IMR-90 (cell line): ENCODE measurements at regions not wholly inside any gene's neighbourhood (a gene's known extent, or its start where the extent isn't known, plus 50 kb on each side); places are given as distances from the start of the nearest gene placed in this dataset.

Experiments used
- ATAC-seq: fragments of 200-7000 bp; cut with Tn5 transposase; 2 replicates; pipeline ENCODE4 v1.9.1; 2020; ENCODE audit warnings: low read depth, mild to moderate bottlenecking, moderate library complexity
- BruUV-seq: library from RNA; stranded (reverse); fragments of 400-500 nt; replicated peaks from 2 replicates; lab custom pipeline; 2021; lab: Mats Ljungman, UMichigan
- CTCF ChIA-PET: fragments of 300-600 bp; formaldehyde crosslinking; extraction: SDS; loops from one replicate; lab custom pipeline; 2021; ENCODE audit warnings: antibody characterized with exemption; lab: Yijun Ruan, JAX
- POLR2A ChIA-PET: fragments of 300-600 bp; sonication (Branson Sonifier 250); formaldehyde crosslinking; loops from one replicate; lab custom pipeline; 2022; ENCODE audit warnings: antibody characterized with exemption; ENCODE audit not compliant: unreplicated experiment; lab: Charles Lee
- DNase-seq: peaks from one replicate; pipeline ENCODE4 v3.0.0; 2013
- H2AFZ ChIP-seq: replicated peaks from 2 replicates; pipeline ENCODE3; 2013; ENCODE audit warnings: low read length, mild to moderate bottlenecking; ENCODE audit not compliant: poor library complexity
- H2AK5ac ChIP-seq: 2 replicates; pipeline ENCODE4 v1.6.1; 2013; ENCODE audit warnings: low read depth, low read length, inconsistent platforms
- H2AK9ac ChIP-seq: replicated peaks from 2 replicates; pipeline ENCODE3; 2013; ENCODE audit warnings: mild to moderate bottlenecking, low read depth, low read length, moderate library complexity; ENCODE audit not compliant: poor library complexity
- H2BK120ac ChIP-seq: 2 replicates; pipeline ENCODE4 v1.6.1; 2013; ENCODE audit warnings: low read depth, low read length, inconsistent platforms
- H2BK15ac ChIP-seq: 3 replicates; pipeline ENCODE4 v1.6.1; 2013; ENCODE audit warnings: low read depth, low read length, inconsistent platforms
- H2BK20ac ChIP-seq: 2 replicates; pipeline ENCODE4 v1.6.1; 2013; ENCODE audit warnings: low read depth, mild to moderate bottlenecking, inconsistent platforms, low read length, moderate library complexity
- H2BK5ac ChIP-seq: 2 replicates; pipeline ENCODE4 v1.6.1; 2013; ENCODE audit warnings: mild to moderate bottlenecking, low read depth, low read length, inconsistent platforms; ENCODE audit not compliant: poor library complexity, severe bottlenecking
- H3K14ac ChIP-seq: replicated peaks from 2 replicates; pipeline ENCODE4 v1.6.1; 2013; ENCODE audit warnings: low read depth, low read length, inconsistent platforms
- H3K18ac ChIP-seq: 2 replicates; pipeline ENCODE4 v1.6.1; 2013; ENCODE audit warnings: low read depth, low read length, control low read depth
- H3K23ac ChIP-seq: 2 replicates; pipeline ENCODE4 v1.6.1; 2013; ENCODE audit warnings: low read depth, low read length, inconsistent platforms
- H3K27ac ChIP-seq: 2 replicates; pipeline ENCODE4 v1.5.1; 2013; ENCODE audit warnings: mild to moderate bottlenecking, control low read depth, low read length; ENCODE audit not compliant: insufficient read depth
- H3K27me3 ChIP-seq: 2 replicates; pipeline ENCODE4 v1.6.1; 2013; ENCODE audit warnings: low read length; ENCODE audit not compliant: control insufficient read depth, insufficient read depth
- H3K36me3 ChIP-seq: 2 replicates; pipeline ENCODE4 v1.6.1; 2013; ENCODE audit warnings: low read length, mixed read lengths; ENCODE audit not compliant: control insufficient read depth, insufficient read depth
- H3K4ac ChIP-seq: 2 replicates; pipeline ENCODE4 v1.6.1; 2013; ENCODE audit warnings: low read depth, low read length, inconsistent platforms
- H3K4me1 ChIP-seq: 2 replicates; pipeline ENCODE4 v1.6.1; 2013; ENCODE audit warnings: low read length, mixed read lengths; ENCODE audit not compliant: control insufficient read depth, insufficient read depth
- H3K4me2 ChIP-seq: 2 replicates; pipeline ENCODE4 v1.6.1; 2013; ENCODE audit warnings: low read depth, mild to moderate bottlenecking, control low read depth, low read length, moderate library complexity
- H3K4me3 ChIP-seq: 2 replicates; pipeline ENCODE4 v1.5.1; 2013; ENCODE audit warnings: low read depth, mild to moderate bottlenecking, control low read depth, low read length, moderate library complexity; ENCODE audit not compliant: insufficient read depth
- H3K56ac ChIP-seq: 2 replicates; pipeline ENCODE4 v1.6.1; 2013; ENCODE audit warnings: low read length, inconsistent platforms; ENCODE audit not compliant: insufficient read depth; ENCODE audit errors: extremely low read depth
- H3K79me1 ChIP-seq, 2 experiments: 2 replicates each; pipeline ENCODE4 v1.6.1; 2013; ENCODE audit warnings: low read length in 2 of 2, inconsistent platforms in 1 of 2, low read depth in 1 of 2
- H3K9ac ChIP-seq: 2 replicates; pipeline ENCODE4 v1.6.1; 2013; ENCODE audit warnings: low read depth, low read length, control low read depth
- H3K9me1 ChIP-seq: 2 replicates; pipeline ENCODE4 v1.6.1; 2013; ENCODE audit warnings: low read length, inconsistent platforms; ENCODE audit not compliant: insufficient read depth
- H3K9me3 ChIP-seq: 2 replicates; pipeline ENCODE4 v1.6.1; 2013; ENCODE audit warnings: low read length; ENCODE audit not compliant: control insufficient read depth, insufficient read depth
- H4K20me1 ChIP-seq: 2 replicates; pipeline ENCODE4 v1.6.1; 2013; ENCODE audit warnings: low read length, inconsistent platforms; ENCODE audit not compliant: insufficient read depth
- H4K5ac ChIP-seq: 2 replicates; pipeline ENCODE4 v1.6.1; 2013; ENCODE audit warnings: mild to moderate bottlenecking, low read depth, low read length, control low read depth
- H4K8ac ChIP-seq, 2 experiments: 2 replicates each; pipeline ENCODE4 v1.6.1; 2013; ENCODE audit warnings: low read depth in 2 of 2, low read length in 2 of 2, control low read depth in 1 of 2, inconsistent platforms in 1 of 2
- H4K91ac ChIP-seq: 2 replicates; pipeline ENCODE4 v1.6.1; 2013; ENCODE audit warnings: low read depth, low read length, inconsistent platforms; ENCODE audit not compliant: insufficient read depth
- BHLHE40 ChIP-seq: fragments of 150-350 bp; IDR thresholded peaks from 2 replicates; pipeline ENCODE4 v1.6.1; 2016; ENCODE audit warnings: mild to moderate bottlenecking, low read depth, low read length
- CEBPB ChIP-seq: IDR thresholded peaks from 2 replicates; pipeline ENCODE4 v1.6.1; 2012; ENCODE audit warnings: low read depth, low read length, improper control_type of control experiment
- CHD1 ChIP-seq: IDR thresholded peaks from 2 replicates; pipeline ENCODE4 v1.6.1; 2012; ENCODE audit warnings: low read depth, low read length, improper control_type of control experiment
- ELK1 ChIP-seq: fragments of 150-350 bp; IDR thresholded peaks from 2 replicates; pipeline ENCODE4 v1.6.1; 2016; ENCODE audit warnings: low read depth, mild to moderate bottlenecking, low read length, moderate library complexity, borderline replicate concordance
- MAFK ChIP-seq: IDR thresholded peaks from 2 replicates; pipeline ENCODE4 v1.6.1; 2012; ENCODE audit warnings: low read depth, low read length, improper control_type of control experiment
- MAZ ChIP-seq: IDR thresholded peaks from 2 replicates; pipeline ENCODE4 v1.6.1; 2012; ENCODE audit warnings: low read depth, mild to moderate bottlenecking, low read length, improper control_type of control experiment, moderate library complexity, borderline replicate concordance
- MXI1 ChIP-seq: IDR thresholded peaks from 2 replicates; pipeline ENCODE4 v1.6.1; 2012; ENCODE audit warnings: low read depth, mild to moderate bottlenecking, low read length, moderate library complexity, borderline replicate concordance
- NFE2L2 ChIP-seq: fragments of 150-350 bp; IDR thresholded peaks from 2 replicates; pipeline ENCODE4 v1.6.1; 2016; ENCODE audit warnings: low read depth, mild to moderate bottlenecking, low read length
- POLR2A ChIP-seq: IDR thresholded peaks from 2 replicates; pipeline ENCODE4 v1.6.1; 2012; ENCODE audit warnings: mild to moderate bottlenecking, low read depth, low read length
- RAD21 ChIP-seq: IDR thresholded peaks from 2 replicates; pipeline ENCODE4 v1.6.1; 2012; ENCODE audit warnings: low read length, improper control_type of control experiment
- RCOR1 ChIP-seq: IDR thresholded peaks from 2 replicates; pipeline ENCODE4 v1.6.1; 2012; ENCODE audit warnings: mild to moderate bottlenecking, low read length, improper control_type of control experiment; ENCODE audit not compliant: insufficient replicate concordance
- SMC3 ChIP-seq: fragments of 150-350 bp; IDR thresholded peaks from 2 replicates; pipeline ENCODE4 v1.6.1; 2016; ENCODE audit warnings: low read depth, mild to moderate bottlenecking, antibody characterized with exemption, low read length, moderate library complexity
- USF2 ChIP-seq: fragments of 150-350 bp; IDR thresholded peaks from 2 replicates; pipeline ENCODE4 v1.6.1; 2017; ENCODE audit warnings: mild to moderate bottlenecking, antibody characterized with exemption, low read length, low read depth
- WGBS, 2 experiments: methylation state at CpG; one replicate each; pipeline versions ENCODE4 v1.1.5 to v1.1.7; 2013; ENCODE audit warnings: missing lambda C conversion rate in 2 of 2; ENCODE audit not compliant: insufficient read length in 1 of 2; ENCODE audit errors: extremely low coverage in 2 of 2; 5-methylcytosine and 5-hydroxymethylcytosine counted together
- dilution Hi-C: fragments of 300-500 bp; cut with HindIII; formaldehyde crosslinking; loops from one replicate; pipeline ENCODE4 v1.14.3; 2018; ENCODE audit warnings: low sequenced_read_pairs; ENCODE audit not compliant: unreplicated experiment
- in situ Hi-C: fragments of 300-500 bp; cut with MboI; formaldehyde crosslinking; loops from 3 replicates; pipeline ENCODE4 v1.14.3; 2019; ENCODE audit warnings: low sequenced_read_pairs, inconsistent platforms, mixed read lengths
- intact Hi-C: fragments of 100-400 bp; cut with micrococcal nuclease; formaldehyde crosslinking; loops from 2 replicates; pipeline ENCODE4 v1.10.0; 2022
- TF ChIP-seq, protein P1 (sequence below): conservative IDR thresholded peaks from 2 replicates; pipeline ENCODE4 v1.5.1; 2012; ENCODE audit warnings: mild to moderate bottlenecking, low read depth, low read length, improper control_type of control experiment

- TF ChIP-seq SMC3: no peak
Measured at GRCh38 chr13:59112221-59112718, 1051.5 kb downstream of the DIAPH3 start (continued).

- no peak overlapping the region for H4K5ac ChIP-seq
- no peak overlapping the region for H2BK20ac ChIP-seq
- H3K9ac ChIP-seq: no peak overlapping the region
- H4K91ac ChIP-seq: no peak overlapping the region
- no peak overlapping the region for H3K56ac ChIP-seq
- no peak overlapping the region for H2AFZ ChIP-seq
- ATAC-seq (no peak), DNase-seq (no peak)
- H2BK5ac ChIP-seq: peak overlapping the region; percentile 4
- BruUV-seq: no TSS peak
- H2AK9ac ChIP-seq: no peak overlapping the region
- H3K4me1 ChIP-seq: peaks cover 2% of the 10 kb centered on the region
- H3K9me3 ChIP-seq: no peaks in the 10 kb centered on the region
- WGBS, 2 experiments: no CpG with 5 or more reads among the region's 2 CpGs
- peak overlapping the region; percentile 71; the same call in 1 of the 2 replicates for H3K18ac ChIP-seq
- no peak overlapping the region for H3K4ac ChIP-seq
- no peak overlapping the region for H3K4me3 ChIP-seq
- intact Hi-C loops (no loop called here), in situ Hi-C loops (loop anchor here (25.0 kb wide), 1 partner anchor 643 kb away; no protein-coding TSS in a partner anchor), dilution Hi-C loops (no loop called here)
- H4K20me1 ChIP-seq: no peaks in the 10 kb centered on the region
- H3K9me1 ChIP-seq: no peaks in the 10 kb centered on the region
- no peak overlapping the region for H3K27ac ChIP-seq
- H3K4me2 ChIP-seq: peak overlapping the region; percentile 87
- 0 out of 4 replicates have a peak overlapping the region, but pooled peaks have one; percentile 28 to 62 for H4K8ac ChIP-seq
- no peak overlapping the region for H3K23ac ChIP-seq
- H3K27me3 ChIP-seq: no peaks in the 10 kb centered on the region
- no peaks in the 10 kb centered on the region for H3K79me1 ChIP-seq
- no peaks in the 10 kb centered on the region for H3K36me3 ChIP-seq
- H2BK15ac ChIP-seq: 0 out of 3 replicates have a peak overlapping the region, but pooled peaks have one; percentile 2
- ChIA-PET CTCF (interaction anchor here (0.7 kb wide), 1 partner anchor 13 kb away, joined by 3 read pairs; no protein-coding TSS in a partner anchor), POLR2A (no interaction called here)
- no peak overlapping the region for H2AK5ac ChIP-seq
- no peak overlapping the region for H3K14ac ChIP-seq
- no peak overlapping the region for H2BK120ac ChIP-seq
- TF ChIP-seq MAFK (no peak), USF2 (no peak), CEBPB (no peak), CHD1 (no peak), ELK1 (no peak), BHLHE40 (no peak), SMC3 (no peak), RAD21 (no peak), NFE2L2 (no peak), POLR2A (no peak), MAZ (no peak), MXI1 (no peak), RCOR1 (no peak)
- TF ChIP-seq, protein P1, sequence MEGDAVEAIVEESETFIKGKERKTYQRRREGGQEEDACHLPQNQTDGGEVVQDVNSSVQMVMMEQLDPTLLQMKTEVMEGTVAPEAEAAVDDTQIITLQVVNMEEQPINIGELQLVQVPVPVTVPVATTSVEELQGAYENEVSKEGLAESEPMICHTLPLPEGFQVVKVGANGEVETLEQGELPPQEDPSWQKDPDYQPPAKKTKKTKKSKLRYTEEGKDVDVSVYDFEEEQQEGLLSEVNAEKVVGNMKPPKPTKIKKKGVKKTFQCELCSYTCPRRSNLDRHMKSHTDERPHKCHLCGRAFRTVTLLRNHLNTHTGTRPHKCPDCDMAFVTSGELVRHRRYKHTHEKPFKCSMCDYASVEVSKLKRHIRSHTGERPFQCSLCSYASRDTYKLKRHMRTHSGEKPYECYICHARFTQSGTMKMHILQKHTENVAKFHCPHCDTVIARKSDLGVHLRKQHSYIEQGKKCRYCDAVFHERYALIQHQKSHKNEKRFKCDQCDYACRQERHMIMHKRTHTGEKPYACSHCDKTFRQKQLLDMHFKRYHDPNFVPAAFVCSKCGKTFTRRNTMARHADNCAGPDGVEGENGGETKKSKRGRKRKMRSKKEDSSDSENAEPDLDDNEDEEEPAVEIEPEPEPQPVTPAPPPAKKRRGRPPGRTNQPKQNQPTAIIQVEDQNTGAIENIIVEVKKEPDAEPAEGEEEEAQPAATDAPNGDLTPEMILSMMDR: no peak
Measured at GRCh38 chr13:59119475-59119874, 1044.3 kb downstream of the DIAPH3 start.
